DMS53 treated with DMSO at 0.1 percent for 48 hours (cell line): ENCODE measurements at regions not wholly inside any gene's neighbourhood (a gene's known extent, or its start where the extent isn't known, plus 50 kb on each side); places are given as distances from the start of the nearest gene placed in this dataset.
A peak's percentile ranks its signal among the peaks of the same experiment; 100 is the strongest.

Experiments used
- DNase-seq: peaks from one replicate; lab custom pipeline; 2025; ENCODE audit not compliant: unreplicated experiment; lab: John Stamatoyannopoulos, UW

- peak; percentile 61 for DNase-seq
These were observed 302.0 kb upstream of the ADGRL2 start for GRCh38 chr1:81498471-81499462.

DNA sequence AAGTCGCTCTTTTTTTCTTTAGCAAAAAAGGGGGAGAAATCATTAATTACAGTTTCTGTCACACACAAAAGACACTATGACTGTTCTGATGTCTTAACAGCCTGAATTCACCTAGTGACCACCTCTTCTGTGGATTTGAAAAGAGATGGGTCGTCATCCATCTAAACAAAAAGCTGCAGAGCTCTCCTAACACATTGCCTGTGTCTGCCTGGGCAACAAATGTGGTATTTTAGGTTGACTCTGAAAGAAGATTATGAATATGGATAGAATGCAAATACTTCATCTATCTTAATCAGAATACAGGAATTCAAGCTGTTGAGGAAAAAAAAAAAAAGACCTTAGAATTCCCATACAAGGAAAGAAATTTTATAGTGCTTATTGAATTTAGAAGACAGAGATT, 304.4 kb upstream of the ADGRL2 start:
- DNase-seq, result no peak

GRCh38 chr1:81493102-81493869, 307.4 kb upstream of the ADGRL2 start:
- DNase-seq, result no peak

GRCh38 chr1:81492628-81493027, 308.1 kb upstream of the ADGRL2 start:
- DNase-seq, result no peak

DNA sequence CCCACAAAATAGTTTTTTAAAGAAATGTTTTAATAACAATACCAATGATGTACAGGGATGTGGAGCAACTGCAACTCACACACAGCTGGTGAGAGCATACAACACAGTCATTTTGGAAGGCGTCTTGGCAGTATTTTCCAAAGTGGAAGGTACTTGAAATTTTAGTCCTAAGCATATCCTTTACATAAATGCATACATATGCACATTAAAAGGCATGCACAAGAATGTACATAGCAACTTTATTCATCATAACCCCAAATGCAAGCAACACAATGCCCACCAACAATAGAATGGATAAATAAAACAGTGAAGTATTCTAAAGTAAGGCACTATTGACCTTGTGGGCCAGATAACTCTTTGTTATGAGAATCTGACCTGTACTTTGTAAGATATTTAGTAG, 310.1 kb upstream of the ADGRL2 start:
- DNase-seq, result no peak

DNA sequence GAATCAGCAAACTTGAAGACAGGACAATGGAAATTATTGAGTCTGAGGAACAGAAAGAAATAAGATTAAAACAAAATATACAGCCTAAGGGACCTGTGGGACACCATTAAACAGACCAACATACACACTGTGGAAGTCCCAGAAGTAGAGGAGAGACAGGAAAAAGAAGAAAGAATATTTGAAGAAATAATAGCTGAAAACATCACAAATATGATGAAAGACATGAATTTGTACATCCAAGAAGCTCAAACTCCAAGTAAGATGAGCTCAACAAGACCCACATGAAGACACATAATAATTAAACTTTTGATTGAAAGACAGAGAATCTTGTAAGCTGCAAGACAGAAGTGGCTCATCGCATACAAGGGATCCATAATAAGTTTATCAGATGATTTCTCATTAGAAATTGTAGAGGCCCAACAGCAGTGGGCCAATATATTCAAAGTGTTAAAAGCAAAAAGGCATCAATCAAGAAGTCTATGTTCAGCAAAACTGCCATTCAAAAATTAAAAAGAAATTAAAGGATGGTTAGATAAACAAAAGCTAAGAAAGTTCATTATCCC, 311.3 kb upstream of the ADGRL2 start:
- DNase-seq, result no peak

DNA sequence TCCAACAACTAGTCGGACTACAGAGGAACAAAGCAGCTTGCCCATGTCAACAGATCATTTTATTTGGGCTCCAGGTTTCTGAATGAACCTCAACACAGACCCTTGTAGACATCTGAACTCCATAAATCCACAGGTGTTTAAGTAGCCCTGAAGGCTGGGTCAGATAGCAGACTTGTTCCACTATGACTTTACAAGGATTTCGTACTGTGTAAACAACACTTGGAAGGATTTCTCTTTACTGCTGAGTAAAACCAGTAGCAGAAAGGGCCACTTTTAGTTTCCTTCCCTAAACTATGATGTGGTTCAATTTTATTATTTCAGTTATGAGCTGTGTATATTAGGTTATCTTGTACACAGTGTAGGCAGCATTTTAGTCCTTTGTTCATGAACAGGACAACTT, 316.4 kb upstream of the ADGRL2 start:
- peak; percentile 66 for DNase-seq

DNA sequence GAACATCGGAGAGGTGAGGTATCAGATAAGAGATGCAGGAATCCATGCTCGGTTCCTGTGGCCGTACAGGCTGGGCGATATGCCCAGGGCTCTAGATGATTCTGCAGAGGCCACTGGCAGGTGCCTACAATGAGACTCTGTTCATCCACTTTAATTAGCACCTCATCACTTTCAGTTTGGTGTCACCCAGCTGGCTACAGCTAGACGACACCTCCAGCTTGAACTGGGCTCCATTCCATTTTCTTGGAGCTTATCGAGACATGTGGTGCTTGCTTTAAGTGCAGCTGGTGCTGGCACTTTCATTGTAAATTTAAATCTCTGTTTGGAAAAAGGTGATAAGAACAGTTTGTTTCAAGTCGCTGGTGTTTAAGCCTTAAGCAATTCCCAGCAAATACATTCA, 322.5 kb upstream of the ADGRL2 start:
- DNase-seq, result no peak

DNA sequence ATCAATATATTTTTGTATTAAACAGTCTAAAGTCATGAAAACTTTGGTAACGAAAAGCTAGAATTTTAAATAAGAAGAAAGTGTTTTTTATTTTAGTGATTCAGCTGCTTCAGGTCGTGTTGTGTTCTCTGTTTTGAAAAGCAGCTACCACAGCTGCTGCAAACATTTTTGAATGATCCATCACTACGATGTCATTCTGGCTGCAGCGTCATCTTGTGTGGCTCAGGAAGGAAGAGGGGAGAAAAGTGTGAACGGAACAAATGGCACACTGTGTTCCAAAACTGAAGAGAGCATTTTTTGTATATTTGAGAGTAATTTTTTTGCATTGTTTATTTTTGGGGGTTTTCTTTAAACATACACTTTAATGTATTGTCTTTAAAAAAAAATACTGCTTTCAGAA, 323.0 kb upstream of the ADGRL2 start:
- DNase-seq, result no peak

GRCh38 chr1:81472387-81472786, 328.3 kb upstream of the ADGRL2 start:
- DNase-seq, result no peak

GRCh38 chr1:81471255-81471654, 329.5 kb upstream of the ADGRL2 start:
- no peak for DNase-seq

- DNase-seq, result no peak
These were observed 330.5 kb upstream of the ADGRL2 start for GRCh38 chr1:81470275-81470674.

DNA sequence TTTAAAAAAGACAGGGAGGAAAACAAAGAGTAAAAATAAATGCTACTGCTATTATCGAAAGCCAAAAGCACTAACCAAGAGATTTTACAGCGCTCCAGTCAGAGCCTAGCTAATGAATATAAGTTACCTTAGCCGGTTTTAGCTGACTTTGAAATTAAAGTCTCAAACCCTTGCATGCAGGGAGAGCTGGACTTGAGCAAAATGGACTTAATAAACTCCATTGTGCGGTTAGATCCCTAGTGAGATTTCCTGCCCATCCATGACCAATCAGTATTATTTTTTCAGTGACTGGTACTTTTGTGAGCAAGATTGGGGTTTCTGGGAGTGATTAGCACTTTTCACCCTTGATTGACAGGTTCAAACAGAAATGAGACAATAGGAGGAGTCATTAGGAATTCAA, 333.4 kb upstream of the ADGRL2 start:
- DNase-seq, result no peak

GRCh38 chr1:81466961-81467360, 333.8 kb upstream of the ADGRL2 start:
- no peak for DNase-seq

DNA sequence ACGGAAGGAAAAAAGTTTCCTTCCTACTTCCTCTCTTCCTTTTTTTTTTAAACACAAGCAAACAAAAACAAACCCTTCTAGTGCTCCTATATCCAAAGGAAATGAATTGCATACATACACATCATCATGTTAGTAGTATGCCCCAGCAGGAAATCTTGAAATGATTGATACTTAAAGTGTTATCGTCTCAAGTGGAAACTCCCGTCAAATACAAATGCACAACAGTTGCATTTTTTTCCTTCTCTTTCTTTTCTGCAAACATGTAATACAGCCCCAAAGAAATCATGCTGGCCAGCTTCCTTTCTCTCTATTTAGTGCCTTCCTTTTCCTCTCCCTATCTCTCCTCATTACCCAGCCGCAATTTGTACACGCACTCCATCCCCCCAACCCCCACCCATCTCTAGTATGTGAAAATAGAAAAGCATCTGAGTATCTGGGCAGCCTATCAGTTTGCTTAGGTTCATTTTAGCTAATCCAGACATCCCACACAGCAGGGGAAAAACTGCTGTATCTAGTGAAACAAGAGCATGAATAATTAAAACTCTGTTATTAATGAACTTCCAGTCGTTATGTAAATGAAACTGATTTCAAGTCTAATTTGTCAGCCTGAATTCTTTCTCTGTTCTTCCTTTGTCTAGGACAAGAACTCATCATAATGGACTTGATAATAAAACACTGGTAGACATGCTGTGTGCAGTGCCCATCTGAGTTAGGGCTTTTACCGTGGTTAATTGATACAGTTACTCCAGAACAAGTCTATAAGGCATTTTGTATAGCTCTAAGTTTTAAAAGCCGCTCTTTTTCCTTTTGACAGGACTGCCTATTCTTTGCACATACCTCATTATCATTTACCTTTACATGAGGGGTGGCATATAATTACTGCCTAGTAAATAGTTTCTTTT, 336.5 kb upstream of the ADGRL2 start:
- no peak for DNase-seq

GRCh38 chr1:81459043-81459442, 341.7 kb upstream of the ADGRL2 start:
- no peak for DNase-seq

DNA sequence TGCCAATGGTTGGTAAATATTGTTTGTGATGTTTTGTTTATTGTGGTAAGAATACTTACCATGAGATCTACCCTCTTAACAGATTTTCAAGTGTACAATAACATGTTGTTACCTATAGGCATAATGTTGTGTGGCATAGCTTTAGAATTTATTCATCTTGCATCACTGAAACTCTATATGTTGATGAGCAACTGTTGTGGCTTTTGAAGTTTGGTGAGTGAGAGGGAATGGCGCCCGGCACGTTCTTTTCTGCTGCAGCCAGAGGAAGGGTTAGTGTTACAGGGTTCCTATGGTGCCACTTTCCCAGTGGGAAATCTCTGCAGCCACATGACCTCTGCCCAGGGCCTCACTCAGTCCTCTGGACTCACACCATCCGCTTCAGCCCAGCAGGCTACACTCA, 342.5 kb upstream of the ADGRL2 start:
- DNase-seq, result no peak

DNA sequence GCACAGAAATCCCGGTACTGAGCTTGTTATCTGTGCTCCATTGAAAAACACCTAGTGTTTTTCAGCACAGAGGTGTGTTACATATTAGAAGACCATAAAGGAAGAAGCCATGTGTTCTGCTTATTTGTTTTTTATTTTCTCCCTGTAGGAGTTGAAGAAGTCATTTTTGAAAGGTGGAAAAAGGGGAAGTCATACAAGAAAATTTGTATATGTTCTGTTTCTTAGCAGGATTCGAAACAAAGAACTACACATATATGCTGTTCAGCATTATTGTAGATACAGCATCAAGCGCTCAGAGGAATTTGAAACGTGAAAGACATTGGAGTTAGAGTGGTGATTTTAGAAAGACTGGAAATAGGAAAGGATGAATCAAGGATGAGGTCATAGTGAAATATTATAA, 345.3 kb upstream of the ADGRL2 start:
- no peak for DNase-seq

DNA sequence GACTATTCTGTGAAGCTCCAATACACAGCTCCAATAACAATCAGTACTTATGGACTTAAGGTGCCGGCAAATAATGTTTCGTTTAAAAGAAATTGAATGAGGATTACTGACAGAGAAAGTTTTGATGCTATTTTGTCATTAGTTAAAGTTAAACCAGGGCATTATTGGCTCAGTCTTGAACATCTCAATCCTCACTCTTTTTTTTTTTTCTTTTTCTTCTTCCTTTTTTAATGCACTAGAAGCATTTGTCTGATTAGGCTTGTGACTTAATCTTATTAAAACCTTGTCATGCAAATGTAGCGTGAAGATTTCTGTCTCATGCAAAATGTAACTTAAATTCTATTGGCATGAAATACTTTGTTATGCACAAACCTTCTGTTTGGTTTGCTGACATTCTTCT, 346.8 kb upstream of the ADGRL2 start:
- DNase-seq, result no peak

GRCh38 chr1:81453367-81453703, 347.4 kb upstream of the ADGRL2 start:
- no peak for DNase-seq
